Nephron progenitor cell (in vitro differentiated cells): ENCODE measurements at regions not wholly inside any gene's neighbourhood (a gene's known extent, or its start where the extent isn't known, plus 50 kb on each side); places are given as distances from the start of the nearest gene placed in this dataset.
"Not testable (repeated sequence)": the region's sequence is repeated elsewhere in the genome, so short reads cannot be mapped to it uniquely, and the experiment has no call there.

ENCODE experiments used
- DNase-seq: peaks from one replicate; pipeline ENCODE4 v3.0.0; 2021
- H3K27ac Mint-ChIP-seq: 2 replicates; pipeline ENCODE4 v1.8.0; 2021; ENCODE audit warnings: mild to moderate bottlenecking, moderate library complexity, mixed read lengths
- H3K27me3 Mint-ChIP-seq: 2 replicates; pipeline ENCODE4 v1.8.0; 2021; ENCODE audit warnings: mild to moderate bottlenecking, low read depth, mixed read lengths; ENCODE audit not compliant: poor library complexity
- H3K36me3 Mint-ChIP-seq: 2 replicates; pipeline ENCODE4 v1.8.0; 2021; ENCODE audit warnings: low read depth, mixed read lengths
- H3K4me1 Mint-ChIP-seq: 2 replicates; pipeline ENCODE4 v1.8.0; 2021; ENCODE audit warnings: mixed read lengths
- H3K4me3 Mint-ChIP-seq: 2 replicates; pipeline ENCODE4 v1.8.0; 2021; ENCODE audit warnings: mild to moderate bottlenecking, moderate library complexity, mixed read lengths
- H3K9me3 Mint-ChIP-seq: 2 replicates; pipeline ENCODE4 v1.8.0; 2021; ENCODE audit warnings: mild to moderate bottlenecking, moderate library complexity, mixed read lengths
- CTCF ChIP-seq: fragments of 200-600 bp; sonication (generic); IDR thresholded peaks from 2 replicates; pipeline ENCODE4 v1.5.0; 2021; ENCODE audit warnings: antibody characterized with exemption

- Mint-ChIP-seq H3K27me3 (peaks cover 10% of the 10 kb centered on the region), H3K9me3 (peaks cover 49% of the 10 kb centered on the region), H3K4me1 (peaks cover 26% of the 10 kb centered on the region)
- not testable (repeated sequence) for H3K27ac Mint-ChIP-seq, DNase-seq, H3K4me3 Mint-ChIP-seq, H3K36me3 Mint-ChIP-seq
These were observed 77.5 kb downstream of the SNX5 start for GRCh38 chr20:17891131-17891530.

- no peak overlapping the region for H3K27ac Mint-ChIP-seq
- no peak overlapping the region for H3K4me3 Mint-ChIP-seq
- DNase-seq, result no peak
- H3K36me3 Mint-ChIP-seq, result peaks cover 8% of the 10 kb centered on the region
- H3K9me3 Mint-ChIP-seq, result peaks cover 49% of the 10 kb centered on the region
- H3K4me1 Mint-ChIP-seq, result peaks cover 26% of the 10 kb centered on the region
- peaks cover 10% of the 10 kb centered on the region for H3K27me3 Mint-ChIP-seq
- no peak for TF ChIP-seq CTCF
These were observed 78.3 kb downstream of the SNX5 start for GRCh38 chr20:17890330-17890729.

GRCh38 chr20:17889226-17889625, 79.4 kb downstream of the SNX5 start:
- no peak overlapping the region for H3K4me3 Mint-ChIP-seq
- no peak overlapping the region for H3K27ac Mint-ChIP-seq
- peaks cover 49% of the 10 kb centered on the region for H3K9me3 Mint-ChIP-seq
- H3K27me3 Mint-ChIP-seq, result peaks cover 10% of the 10 kb centered on the region
- no peak for DNase-seq
- peaks cover 8% of the 10 kb centered on the region for H3K36me3 Mint-ChIP-seq
- no peak for TF ChIP-seq CTCF
- peaks cover 35% of the 10 kb centered on the region for H3K4me1 Mint-ChIP-seq

GRCh38 chr20:17888044-17888443, 80.5 kb downstream of the SNX5 start:
- H3K36me3 Mint-ChIP-seq, result peaks cover 8% of the 10 kb centered on the region

GRCh38 chr20:17887331-17888030, 81.1 kb downstream of the SNX5 start:
- Mint-ChIP-seq H3K4me3 (no peak overlapping the region), H3K27me3 (peaks cover 16% of the 10 kb centered on the region), H3K9me3 (peaks cover 40% of the 10 kb centered on the region), H3K36me3 (peaks cover 8% of the 10 kb centered on the region), H3K27ac (no peak overlapping the region), H3K4me1 (peaks cover 49% of the 10 kb centered on the region)
- TF ChIP-seq CTCF, result no peak
- DNase-seq, result no peak

More at GRCh38 chr20:17888044-17888443, 80.5 kb downstream of the SNX5 start:
- no peak for TF ChIP-seq CTCF
- Mint-ChIP-seq H3K27ac (no peak overlapping the region), H3K4me3 (no peak overlapping the region), H3K27me3 (peaks cover 14% of the 10 kb centered on the region), H3K4me1 (peaks cover 43% of the 10 kb centered on the region), H3K9me3 (peaks cover 45% of the 10 kb centered on the region)
- DNase-seq, result no peak

- no peak for DNase-seq
- Mint-ChIP-seq H3K27me3 (peaks cover 16% of the 10 kb centered on the region), H3K4me1 (peaks cover 51% of the 10 kb centered on the region), H3K4me3 (no peak overlapping the region), H3K36me3 (peaks cover 8% of the 10 kb centered on the region), H3K9me3 (peaks cover 25% of the 10 kb centered on the region), H3K27ac (peak overlapping the region; percentile 2)
- TF ChIP-seq CTCF, result no peak
These were observed 83.0 kb downstream of the SNX5 start for GRCh38 chr20:17885544-17885943.
